Loucy (cell line): ENCODE measurements at regions not wholly inside any gene's neighbourhood (a gene's known extent, or its start where the extent isn't known, plus 50 kb on each side); places are given as distances from the start of the nearest gene placed in this dataset.

Source experiments
- CTCF ChIP-seq: fragments of 200-600 bp; sonication (generic); conservative IDR thresholded peaks from 2 replicates; pipeline ENCODE4 v1.5.1; 2014; ENCODE audit warnings: mild to moderate bottlenecking, antibody characterized with exemption, low read length
- EZH2phosphoT487 ChIP-seq: fragments of 200-600 bp; IDR thresholded peaks from 2 replicates; pipeline ENCODE4 v1.6.1; 2018; ENCODE audit warnings: antibody characterized with exemption, mild to moderate bottlenecking, moderate library complexity, borderline replicate concordance

GRCh38 chr12:90209029-90209428 is 500.4 kb upstream of the ATP2B1 start:
- TF ChIP-seq CTCF = no peak
- no peak for TF ChIP-seq EZH2phosphoT487
